Esophagus squamous epithelium (tissue), 4 donors: ENCODE measurements at regions not wholly inside any gene's neighbourhood (a gene's known extent, or its start where the extent isn't known, plus 50 kb on each side); places are given as distances from the start of the nearest gene placed in this dataset.

Experiments
- POLR2A ChIP-seq, 4 donors: fragments of 450-650 bp; IDR thresholded peaks; one replicate each; pipeline ENCODE4 v1.6.1; 2017; ENCODE audit warnings: antibody characterized with exemption in 4 of 4, mild to moderate bottlenecking in 4 of 4, moderate library complexity in 3 of 4
- TF ChIP-seq, protein P1 (sequence below), 6 experiments: fragments of 450-650 bp in 4 of 6; fragments of 200-600 bp in 2 of 6; sonication (generic) in 2 of 6; IDR thresholded peaks; one replicate each; pipeline ENCODE4 v1.5.1; 2016 to 2019; ENCODE audit warnings: antibody characterized with exemption in 6 of 6, mild to moderate bottlenecking in 4 of 6, moderate library complexity in 4 of 6

DNA sequence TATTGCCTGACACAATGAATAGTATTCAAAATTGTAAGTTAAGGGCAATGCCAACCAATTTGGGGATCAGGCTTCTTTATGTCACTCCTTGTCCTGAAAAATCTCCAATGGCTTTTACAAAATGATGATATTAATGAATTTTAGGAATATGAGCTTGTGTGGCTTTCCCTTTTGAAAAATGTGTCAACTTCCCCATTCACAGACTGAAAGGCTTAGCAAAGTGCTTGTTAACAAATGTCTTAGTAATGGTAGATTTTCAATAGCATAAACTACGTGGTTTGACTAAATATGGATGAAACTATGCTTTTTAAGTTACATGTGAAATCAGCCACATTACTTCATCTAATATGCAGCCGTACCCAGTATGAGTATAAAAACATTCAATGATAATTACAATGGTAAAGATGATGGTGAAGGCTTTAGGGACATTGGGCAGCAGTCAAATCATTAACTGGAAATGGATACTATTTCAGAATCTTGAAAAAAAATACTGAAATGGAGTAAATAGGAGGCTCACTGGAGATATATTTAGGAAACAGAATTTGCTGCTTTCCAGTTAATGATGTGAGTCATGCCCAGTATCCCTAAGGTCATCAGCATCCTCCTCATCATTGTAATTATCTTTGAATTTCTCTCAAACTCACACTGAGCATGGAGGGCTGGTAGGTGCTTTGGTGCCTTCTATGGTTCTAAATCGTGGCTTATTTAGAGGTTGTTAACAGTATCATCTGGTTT is 113.3 kb upstream of the ZNF608 start:
- TF ChIP-seq, protein P1, sequence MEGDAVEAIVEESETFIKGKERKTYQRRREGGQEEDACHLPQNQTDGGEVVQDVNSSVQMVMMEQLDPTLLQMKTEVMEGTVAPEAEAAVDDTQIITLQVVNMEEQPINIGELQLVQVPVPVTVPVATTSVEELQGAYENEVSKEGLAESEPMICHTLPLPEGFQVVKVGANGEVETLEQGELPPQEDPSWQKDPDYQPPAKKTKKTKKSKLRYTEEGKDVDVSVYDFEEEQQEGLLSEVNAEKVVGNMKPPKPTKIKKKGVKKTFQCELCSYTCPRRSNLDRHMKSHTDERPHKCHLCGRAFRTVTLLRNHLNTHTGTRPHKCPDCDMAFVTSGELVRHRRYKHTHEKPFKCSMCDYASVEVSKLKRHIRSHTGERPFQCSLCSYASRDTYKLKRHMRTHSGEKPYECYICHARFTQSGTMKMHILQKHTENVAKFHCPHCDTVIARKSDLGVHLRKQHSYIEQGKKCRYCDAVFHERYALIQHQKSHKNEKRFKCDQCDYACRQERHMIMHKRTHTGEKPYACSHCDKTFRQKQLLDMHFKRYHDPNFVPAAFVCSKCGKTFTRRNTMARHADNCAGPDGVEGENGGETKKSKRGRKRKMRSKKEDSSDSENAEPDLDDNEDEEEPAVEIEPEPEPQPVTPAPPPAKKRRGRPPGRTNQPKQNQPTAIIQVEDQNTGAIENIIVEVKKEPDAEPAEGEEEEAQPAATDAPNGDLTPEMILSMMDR (IDR thresholded peaks at IDR 0.05) = no peak
- TF ChIP-seq POLR2A (IDR thresholded peaks at IDR 0.05) = no peak
